Medulla oblongata (tissue), 1 donor: ENCODE measurements at regions not wholly inside any gene's neighbourhood (a gene's known extent, or its start where the extent isn't known, plus 50 kb on each side); places are given as distances from the start of the nearest gene placed in this dataset.

Source experiments
- DNase-seq: peaks from one replicate; pipeline ENCODE4 v3.0.0-alpha.2; 2015; ENCODE audit errors: extremely low spot score

- DNase-seq, result no peak
These were observed 453.2 kb upstream of the SETBP1 start for GRCh38 chr18:44227501-44227900.

GRCh38 chr18:44229693-44230108, 451.0 kb upstream of the SETBP1 start:
- peak; percentile 85 for DNase-seq

DNA sequence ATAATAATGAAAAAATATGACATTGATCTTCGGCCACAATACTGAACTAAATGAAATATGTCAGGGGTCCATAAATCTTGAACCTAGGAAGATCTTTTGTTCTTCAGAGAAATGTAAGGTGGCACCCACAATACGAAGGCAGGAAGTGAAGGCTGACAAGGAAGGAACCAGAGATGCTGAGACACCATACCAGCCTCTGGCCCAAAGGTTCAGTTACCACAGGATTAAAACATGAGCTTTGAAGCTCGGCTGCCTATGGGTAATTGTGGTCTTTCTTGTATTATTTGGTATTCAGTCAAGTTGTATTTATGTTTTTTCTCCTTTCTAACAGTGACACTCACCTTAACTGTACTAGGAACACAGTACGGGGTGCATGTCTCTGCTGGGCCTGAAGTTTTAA, 448.8 kb upstream of the SETBP1 start:
- no peak for DNase-seq

DNA sequence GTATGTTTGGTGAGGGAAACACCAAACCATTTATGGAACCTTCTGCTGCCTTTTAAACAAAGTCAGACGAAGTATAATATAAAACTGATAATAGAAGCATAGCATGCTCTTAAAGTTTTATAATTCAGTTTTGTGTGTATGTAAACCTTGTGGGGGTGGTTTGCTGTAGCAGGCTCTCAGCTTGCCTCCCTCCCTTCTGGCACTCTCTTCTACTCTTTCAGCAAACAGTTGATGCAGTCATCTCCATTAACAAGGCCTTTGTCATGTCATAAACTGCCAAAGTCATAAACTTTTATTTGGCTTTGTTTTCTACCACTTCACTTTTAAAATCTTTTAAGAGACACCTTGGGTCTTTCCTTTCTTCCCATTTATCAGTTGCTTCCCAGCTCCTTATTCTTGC, 448.2 kb upstream of the SETBP1 start:
- no peak for DNase-seq

- DNase-seq, result no peak
These were observed 442.2 kb upstream of the SETBP1 start for GRCh38 chr18:44238454-44238853.

GRCh38 chr18:44238911-44239310, 441.8 kb upstream of the SETBP1 start:
- DNase-seq, result no peak

DNA sequence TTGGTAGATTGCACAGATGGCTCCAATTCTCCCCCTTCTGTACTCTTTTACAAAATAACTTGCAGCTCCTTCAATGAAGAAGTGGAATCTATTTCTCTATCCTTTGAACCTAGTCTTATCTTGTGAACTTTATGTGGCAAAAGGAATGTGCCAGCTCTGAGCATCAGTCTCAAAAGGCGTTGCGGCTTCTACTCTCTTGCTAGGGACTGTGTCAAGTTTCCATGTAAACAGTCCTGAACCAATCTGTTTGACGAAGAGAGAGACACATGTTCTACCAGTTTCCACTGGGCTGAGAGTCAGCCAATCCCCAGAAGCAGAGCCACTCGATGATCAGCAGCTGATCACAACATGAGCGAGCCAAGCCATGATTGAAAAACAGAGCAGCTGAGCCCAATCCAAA, 439.7 kb upstream of the SETBP1 start:
- DNase-seq, result no peak

DNA sequence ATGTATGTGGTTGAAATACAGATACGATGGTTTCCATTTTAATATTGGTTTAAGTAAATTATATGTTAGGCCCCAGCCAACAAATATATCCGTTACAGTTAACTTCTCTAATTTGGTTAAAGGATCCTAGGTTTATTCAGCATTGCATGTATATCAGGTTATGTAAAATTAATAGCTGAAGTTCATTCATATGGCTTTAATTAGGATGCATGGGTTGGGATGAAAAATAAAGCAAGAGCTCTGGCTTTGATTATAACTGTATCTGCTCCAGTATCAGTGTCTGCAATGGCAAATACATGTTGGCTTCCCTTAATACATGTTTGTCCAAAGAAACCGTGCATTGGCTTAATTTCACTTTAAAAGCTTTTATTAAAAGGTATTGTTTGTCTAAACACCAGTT, 435.7 kb upstream of the SETBP1 start:
- no peak for DNase-seq

- no peak for DNase-seq
These were observed 434.7 kb upstream of the SETBP1 start for GRCh38 chr18:44246001-44246400.

DNA sequence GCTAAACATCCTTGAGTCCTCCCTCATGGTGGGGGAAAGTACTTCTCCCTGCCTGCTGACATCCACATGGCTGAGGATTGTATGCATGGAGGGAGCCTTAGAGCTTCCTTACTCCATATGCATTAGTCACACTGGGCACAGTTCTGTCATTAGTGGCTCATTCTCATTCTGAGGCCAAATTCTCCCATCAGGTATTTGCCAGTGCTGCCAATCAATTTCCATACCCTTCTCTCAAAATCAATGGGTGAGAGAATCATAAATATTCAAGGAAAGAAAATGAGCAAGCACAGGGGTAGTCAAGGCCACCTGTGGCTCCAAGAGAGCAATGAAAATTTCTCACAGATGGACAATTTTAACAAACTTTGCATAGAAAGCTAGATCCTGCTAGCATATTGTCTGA, 422.6 kb upstream of the SETBP1 start:
- no peak for DNase-seq

DNA sequence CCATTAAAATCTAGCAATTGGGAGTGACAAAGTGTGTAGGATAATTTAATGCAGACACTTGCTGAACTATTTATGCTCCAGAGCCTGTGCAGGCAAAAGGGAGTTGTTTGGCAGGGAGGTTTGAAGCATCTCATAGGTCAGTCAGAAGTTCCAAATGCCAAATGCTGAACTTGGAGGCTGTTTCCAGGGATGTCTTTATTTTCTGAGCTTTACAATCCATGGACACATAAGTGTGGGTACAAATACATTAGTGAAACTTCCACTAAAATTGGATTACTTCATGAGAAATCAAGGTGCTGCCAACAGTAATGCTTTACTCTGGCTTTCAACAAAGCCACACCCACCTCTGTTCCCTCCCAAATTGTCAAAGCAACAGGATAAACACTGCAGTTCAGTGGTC, 422.1 kb upstream of the SETBP1 start:
- DNase-seq, result no peak

- DNase-seq, result no peak
These were observed 421.1 kb upstream of the SETBP1 start for GRCh38 chr18:44259610-44260009.

GRCh38 chr18:44265437-44265836, 415.3 kb upstream of the SETBP1 start:
- DNase-seq, result no peak

DNA sequence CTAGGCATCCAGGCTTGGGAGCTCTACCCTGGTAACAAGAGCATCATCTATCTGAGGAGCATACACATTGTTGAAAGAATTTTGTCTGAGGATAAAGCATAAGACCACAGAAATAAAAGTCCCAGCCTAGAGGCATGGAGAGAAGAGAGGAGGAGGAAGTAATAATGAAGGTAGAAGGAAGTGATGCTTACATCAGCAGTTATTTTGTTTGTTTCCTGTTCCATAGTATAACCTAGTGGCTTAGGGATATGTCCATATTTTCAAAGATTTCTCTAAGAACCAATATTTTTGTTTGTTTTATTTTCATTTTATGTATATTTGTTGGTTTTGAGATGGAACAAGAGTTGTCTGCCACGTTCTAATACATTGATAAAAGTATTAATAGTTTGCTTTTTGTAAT, 407.4 kb upstream of the SETBP1 start:
- no peak for DNase-seq

DNA sequence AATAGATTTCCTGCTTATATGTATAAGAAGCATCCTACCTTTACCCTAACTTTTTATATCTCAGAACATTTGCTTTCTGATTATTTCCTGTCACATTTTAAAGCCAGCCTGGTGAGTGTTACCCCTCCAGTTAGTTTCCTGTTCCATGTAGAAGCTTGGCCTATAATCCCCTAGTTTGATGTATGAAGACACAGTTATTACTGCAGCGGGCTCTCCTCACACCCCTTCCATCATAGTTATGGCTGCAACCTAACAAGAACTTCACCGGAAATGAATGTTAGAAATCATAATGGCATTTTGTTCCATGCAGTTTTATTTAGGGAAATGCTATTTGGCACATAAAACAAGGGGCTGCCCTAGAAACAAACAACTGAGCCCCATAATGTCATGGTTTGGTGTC, 400.2 kb upstream of the SETBP1 start:
- DNase-seq, result no peak

GRCh38 chr18:44286049-44286448, 394.6 kb upstream of the SETBP1 start:
- DNase-seq, result no peak

DNA sequence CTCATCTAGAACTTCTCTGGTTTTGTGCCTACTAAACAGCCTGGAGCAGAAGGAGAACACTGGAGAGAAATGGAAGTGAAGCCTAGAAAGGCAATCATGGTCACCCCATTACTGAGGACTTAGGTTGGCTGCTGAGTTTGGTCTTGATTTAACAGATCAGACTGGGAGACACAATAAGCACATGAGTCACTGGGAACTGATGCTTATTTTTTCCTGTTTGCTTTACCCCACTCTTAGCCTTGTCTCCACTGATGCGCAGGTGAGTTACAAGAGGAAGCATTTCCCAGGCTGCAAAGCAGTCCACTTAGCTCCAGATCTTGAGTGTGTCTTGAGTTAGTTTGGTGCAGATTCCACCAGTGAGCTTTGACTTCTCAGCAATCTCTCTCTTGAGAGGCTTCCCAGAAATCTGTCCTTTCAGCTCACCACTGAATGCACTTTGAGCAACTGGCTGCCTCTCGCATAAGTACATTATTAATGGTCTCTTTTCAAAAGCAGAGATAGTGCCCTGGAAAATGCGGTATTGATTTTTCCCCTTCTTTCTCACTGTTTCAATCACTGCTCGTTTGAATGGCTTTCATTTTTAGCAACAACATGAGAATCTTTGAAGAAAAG, 390.2 kb upstream of the SETBP1 start:
- no peak for DNase-seq

- DNase-seq, result no peak
These were observed 382.1 kb upstream of the SETBP1 start for GRCh38 chr18:44298566-44298965.

DNA sequence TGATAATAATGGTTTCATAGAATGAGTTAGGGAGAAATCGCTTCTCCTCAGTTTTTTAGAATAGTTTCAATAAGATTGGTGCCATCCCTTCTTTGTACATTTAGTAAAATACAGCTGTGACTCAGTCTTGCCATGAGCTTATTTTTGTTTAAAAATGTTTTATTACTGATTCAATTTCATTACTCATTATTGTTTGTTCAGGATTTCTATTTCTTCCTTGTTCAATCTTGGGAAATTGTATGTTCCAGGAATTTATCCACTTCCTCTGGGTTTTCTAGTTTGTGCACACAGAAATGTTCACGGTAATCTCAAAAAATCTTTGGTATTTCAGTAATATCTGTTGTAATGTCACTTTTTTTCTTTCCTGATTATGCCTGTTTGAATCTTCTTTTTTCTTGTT, 371.5 kb upstream of the SETBP1 start:
- DNase-seq, result no peak

DNA sequence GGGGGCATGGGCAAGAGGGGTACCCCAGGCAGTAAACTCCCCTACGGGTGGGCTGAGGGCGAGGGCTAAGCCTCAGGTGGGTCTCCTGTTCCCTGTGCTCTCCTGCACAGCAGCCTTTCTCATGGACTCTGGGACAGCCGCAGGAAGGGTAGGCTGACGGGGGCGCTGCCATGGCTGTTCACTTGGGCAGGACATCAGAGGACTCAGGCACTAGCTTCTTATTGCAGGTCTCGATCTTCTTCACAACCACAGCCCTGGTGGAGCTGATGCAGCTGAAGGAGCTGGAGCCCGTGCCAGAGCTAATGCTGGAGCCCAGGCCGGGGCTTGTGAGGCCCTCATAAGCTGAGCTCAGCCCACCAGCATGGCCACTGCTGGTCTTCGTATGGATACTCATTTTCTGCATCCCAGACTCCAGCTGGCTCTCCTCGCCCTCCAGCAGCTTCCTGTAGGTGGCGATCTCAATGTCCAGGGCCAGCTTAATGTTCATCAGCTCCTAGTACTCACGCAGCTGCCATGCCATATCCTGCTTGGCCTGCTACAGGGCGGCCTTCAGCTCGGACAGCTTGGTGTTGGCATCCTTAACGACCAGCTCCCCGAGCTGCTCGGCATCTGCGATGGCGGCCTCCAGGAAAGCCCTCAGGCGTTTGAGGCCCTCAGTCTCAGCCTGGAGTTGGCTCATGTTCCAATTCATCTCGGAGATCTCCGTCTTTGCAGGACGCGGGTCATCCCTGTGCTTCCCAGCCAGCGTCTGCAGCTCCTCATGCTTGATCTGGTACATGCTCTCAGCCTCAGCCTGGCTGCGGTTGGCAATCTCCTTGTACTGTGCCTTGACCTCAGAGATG, 359.8 kb upstream of the SETBP1 start:
- DNase-seq, result no peak

DNA sequence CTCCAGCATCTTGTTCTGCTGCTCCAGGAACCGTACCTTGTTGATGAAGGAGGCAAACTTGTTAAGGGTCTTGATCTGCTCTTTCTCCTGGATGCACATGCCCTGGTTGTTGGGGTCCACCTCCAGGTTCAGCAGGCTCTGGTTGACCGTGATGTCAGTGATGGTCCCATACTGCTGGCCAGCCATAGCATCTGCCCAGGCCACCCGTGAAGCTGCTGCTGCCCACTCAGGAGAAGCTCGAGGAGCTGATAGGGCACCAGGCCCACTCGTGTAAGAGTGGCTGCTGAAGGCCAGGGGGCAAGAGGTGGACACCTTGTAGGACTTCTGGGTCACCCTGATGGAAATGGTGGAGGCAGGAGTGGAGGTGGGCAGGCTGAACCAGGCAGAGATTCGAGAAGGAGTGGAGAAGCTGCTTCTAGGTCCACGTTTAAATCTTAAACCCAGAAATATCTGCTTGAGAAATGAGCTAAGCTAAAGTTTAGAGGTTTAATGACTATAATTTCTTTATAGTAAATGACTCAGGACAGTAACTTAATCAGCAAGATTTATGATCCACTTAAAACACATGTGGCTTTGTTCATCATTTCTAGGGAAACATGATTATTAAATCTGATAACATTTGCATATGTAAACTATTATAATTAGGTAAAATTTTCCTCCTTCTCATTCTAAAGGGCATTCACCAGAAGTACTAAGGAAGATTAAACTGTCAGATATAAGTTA, 358.7 kb upstream of the SETBP1 start:
- no peak for DNase-seq

GRCh38 chr18:44323125-44323524, 357.6 kb upstream of the SETBP1 start:
- no peak for DNase-seq

DNA sequence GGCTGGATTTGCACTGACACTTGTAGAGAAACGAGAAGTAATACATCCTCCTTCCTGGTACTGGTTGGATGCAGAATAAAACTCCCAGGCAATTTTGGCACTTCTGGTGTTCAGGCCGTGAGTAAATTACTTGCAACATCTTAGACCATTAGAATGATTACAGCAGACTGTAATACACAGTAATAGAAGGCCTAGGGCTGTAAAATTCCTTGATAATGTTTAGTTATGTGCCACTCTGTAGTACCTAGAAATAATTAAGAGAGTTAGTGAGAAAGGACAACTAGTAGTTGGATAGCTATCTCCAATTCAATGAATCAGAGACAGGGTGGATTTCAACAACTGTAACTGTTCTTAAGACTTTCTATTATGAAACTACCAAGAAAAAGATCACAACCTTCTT, 356.3 kb upstream of the SETBP1 start:
- no peak for DNase-seq
